Erythroblast (primary cell): ENCODE measurements at regions not wholly inside any gene's neighbourhood (a gene's known extent, or its start where the extent isn't known, plus 50 kb on each side); places are given as distances from the start of the nearest gene placed in this dataset.

Experiments used
- GATA1 ChIP-seq: IDR thresholded peaks from 2 replicates; pipeline ENCODE4 v1.6.1; 2011; ENCODE audit warnings: low read depth, mild to moderate bottlenecking, control low read depth, low read length, moderate library complexity
- POLR2A ChIP-seq: IDR thresholded peaks from 2 replicates; pipeline ENCODE4 v1.6.1; 2011; ENCODE audit warnings: mild to moderate bottlenecking, low read length

- TF ChIP-seq POLR2A (no peak), GATA1 (no peak)
Observed at GRCh38 chr10:55822096-55822495, 539.0 kb downstream of the ZWINT start.
